Renal cortical epithelial cell (primary cell): ENCODE measurements at regions not wholly inside any gene's neighbourhood (a gene's known extent, or its start where the extent isn't known, plus 50 kb on each side); places are given as distances from the start of the nearest gene placed in this dataset.

Experiments used
- DNase-seq: peaks from one replicate; pipeline ENCODE4 v3.0.0-alpha.2; 2011; ENCODE audit warnings: low read depth

GRCh38 chr4:96776920-96777527, 937.1 kb downstream of the PDHA2 start:
- peak; percentile 16 for DNase-seq

GRCh38 chr4:96784336-96784735, 944.4 kb downstream of the PDHA2 start:
- DNase-seq = no peak

GRCh38 chr4:96786306-96786705, 946.4 kb downstream of the PDHA2 start:
- no peak for DNase-seq

GRCh38 chr4:96787766-96788165, 947.9 kb downstream of the PDHA2 start:
- DNase-seq = no peak

GRCh38 chr4:96809563-96809962, 969.7 kb downstream of the PDHA2 start:
- no peak for DNase-seq

GRCh38 chr4:96827086-96827485, 987.2 kb downstream of the PDHA2 start:
- no peak for DNase-seq

- no peak for DNase-seq
Observed at GRCh38 chr4:96833831-96834230, 993.9 kb downstream of the PDHA2 start.

GRCh38 chr4:96835991-96836390, 996.1 kb downstream of the PDHA2 start:
- no peak for DNase-seq

GRCh38 chr4:96839441-96839840, 999.5 kb downstream of the PDHA2 start:
- DNase-seq = no peak

- no peak for DNase-seq
Observed at GRCh38 chr4:96841801-96842200, 1001.9 kb downstream of the PDHA2 start.

- DNase-seq = no peak
Observed at GRCh38 chr4:96844858-96845490, 1005.1 kb downstream of the PDHA2 start.

GRCh38 chr4:96845819-96846218, 1005.9 kb downstream of the PDHA2 start:
- DNase-seq = no peak

- DNase-seq = no peak
Observed at GRCh38 chr4:96874657-96875056, 1034.8 kb downstream of the PDHA2 start.

- DNase-seq = no peak
Observed at GRCh38 chr4:96879527-96879926, 1039.6 kb downstream of the PDHA2 start.

- DNase-seq = no peak
Observed at GRCh38 chr4:96887857-96888256, 1048.0 kb downstream of the PDHA2 start.

- no peak for DNase-seq
Observed at GRCh38 chr4:96894621-96895020, 1054.7 kb downstream of the PDHA2 start.

- DNase-seq = no peak
Observed at GRCh38 chr4:96895826-96896225, 1055.9 kb downstream of the PDHA2 start.

GRCh38 chr4:96912716-96913115, 1072.8 kb downstream of the PDHA2 start:
- DNase-seq = no peak

GRCh38 chr4:96913441-96914080, 1073.7 kb downstream of the PDHA2 start:
- DNase-seq = no peak

- DNase-seq = no peak
Observed at GRCh38 chr4:96916711-96917110, 1076.8 kb downstream of the PDHA2 start.

GRCh38 chr4:96936886-96937285, 1097.0 kb downstream of the PDHA2 start:
- DNase-seq = no peak

GRCh38 chr4:96946552-96946951, 1106.7 kb downstream of the PDHA2 start:
- DNase-seq = no peak

GRCh38 chr4:96952610-96953009, 1112.7 kb downstream of the PDHA2 start:
- DNase-seq = no peak
